Islet precursor cell (in vitro differentiated cells): ENCODE measurements at regions not wholly inside any gene's neighbourhood (a gene's known extent, or its start where the extent isn't known, plus 50 kb on each side); places are given as distances from the start of the nearest gene placed in this dataset.
"Not testable (repeated sequence)": the region's sequence is repeated elsewhere in the genome, so short reads cannot be mapped to it uniquely, and the experiment has no call there.

Source experiments
- DNase-seq: peaks from one replicate; pipeline ENCODE4 v3.0.0-alpha.2; 2018

GRCh38 chr5:83001796-83002381, 75.3 kb downstream of the TMEM167A start:
- no peak for DNase-seq

- DNase-seq, result peak; percentile 68
Measured at GRCh38 chr5:83000922-83001321, 76.3 kb downstream of the TMEM167A start.

GRCh38 chr5:83000428-83000827, 76.8 kb downstream of the TMEM167A start:
- no peak for DNase-seq

DNA sequence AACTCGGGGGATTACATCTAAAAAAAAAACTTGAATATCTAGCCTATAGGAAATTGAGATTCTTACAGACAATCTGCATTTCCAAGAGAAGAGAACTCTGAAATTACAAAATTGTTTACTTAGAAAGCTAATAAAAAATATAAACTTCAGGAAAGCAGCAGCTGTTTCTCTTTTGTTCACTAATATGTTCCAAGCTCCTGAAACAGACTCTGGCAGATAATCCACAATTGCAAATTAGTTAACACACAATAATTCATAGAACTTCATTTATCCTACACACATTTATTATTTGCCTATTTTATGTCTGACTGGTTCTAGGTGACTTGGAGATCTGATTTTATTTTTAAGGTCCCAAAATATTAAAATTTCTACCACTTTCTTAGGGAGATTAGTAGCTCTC, 83.8 kb downstream of the TMEM167A start:
- no peak for DNase-seq

DNA sequence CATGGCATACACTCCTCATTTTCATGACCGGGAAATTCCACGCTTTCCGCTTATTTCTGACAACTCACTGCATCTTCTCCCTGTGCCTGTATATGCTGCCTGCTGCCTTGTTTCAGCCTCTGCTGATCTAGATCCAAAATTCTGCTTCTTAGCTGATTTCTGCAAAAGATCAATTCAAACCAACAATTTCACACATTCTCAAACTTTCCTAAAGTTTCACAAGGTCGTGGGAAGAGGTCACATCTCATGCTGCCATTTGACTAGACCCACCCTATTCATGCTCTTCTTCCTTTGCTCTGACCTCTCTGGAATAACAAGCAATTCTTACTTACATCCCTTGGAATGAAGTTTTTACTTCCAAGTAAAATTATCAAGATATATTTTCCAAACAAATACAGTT, 84.5 kb downstream of the TMEM167A start:
- DNase-seq, result no peak

GRCh38 chr5:82991678-82992323, 85.4 kb downstream of the TMEM167A start:
- DNase-seq, result no peak

- DNase-seq, result peak; percentile 62
Measured at GRCh38 chr5:82991059-82991458, 86.1 kb downstream of the TMEM167A start.

- no peak for DNase-seq
Measured at GRCh38 chr5:82987188-82987587, 90.0 kb downstream of the TMEM167A start.

GRCh38 chr5:82986404-82986803, 90.8 kb downstream of the TMEM167A start:
- DNase-seq, result no peak

- no peak for DNase-seq
Measured at GRCh38 chr5:82985763-82986162, 91.4 kb downstream of the TMEM167A start.

DNA sequence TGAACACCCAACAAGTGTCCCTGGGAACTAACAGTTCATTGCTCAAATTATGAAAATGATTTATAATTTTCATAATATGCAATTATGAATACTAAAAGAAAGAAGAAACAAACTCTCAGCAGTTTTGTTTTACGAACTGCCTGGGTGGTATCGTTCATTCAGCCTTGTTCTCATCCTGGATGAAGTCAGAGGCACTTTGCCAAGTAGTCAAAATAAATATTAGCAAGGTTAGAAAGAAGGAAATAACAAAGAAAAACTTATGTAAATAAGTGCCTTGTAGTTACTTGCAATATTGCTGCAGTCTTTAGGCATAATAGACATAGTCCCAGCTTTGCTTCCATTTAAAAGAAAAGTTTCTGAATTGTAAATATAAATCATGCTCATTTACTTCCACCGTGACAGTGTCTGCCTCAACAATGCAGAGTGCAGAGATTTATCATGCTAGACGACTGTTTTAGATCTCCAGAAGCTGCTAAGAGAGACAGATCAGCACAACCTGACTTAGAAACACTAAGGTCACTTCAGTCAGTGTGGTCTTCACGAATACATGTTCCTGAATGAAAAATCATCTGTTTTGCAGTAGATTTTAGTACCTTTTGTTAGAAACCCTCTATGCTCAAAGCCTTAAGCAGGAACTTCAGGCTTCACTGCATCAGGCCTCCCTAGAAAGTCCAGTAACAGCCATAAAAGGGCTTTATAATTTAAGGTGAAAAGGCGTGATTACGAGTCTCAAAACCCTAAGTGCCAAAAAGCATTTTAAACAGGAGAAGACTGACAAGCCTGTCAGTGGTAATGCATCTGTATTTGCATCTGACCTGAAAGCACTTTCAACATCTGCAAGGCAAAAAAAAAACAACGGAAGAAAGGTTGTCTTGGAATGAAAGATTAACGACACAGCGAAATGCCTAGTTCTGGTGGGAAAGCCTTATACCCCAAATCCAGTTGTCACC, 92.1 kb downstream of the TMEM167A start:
- no peak for DNase-seq

DNA sequence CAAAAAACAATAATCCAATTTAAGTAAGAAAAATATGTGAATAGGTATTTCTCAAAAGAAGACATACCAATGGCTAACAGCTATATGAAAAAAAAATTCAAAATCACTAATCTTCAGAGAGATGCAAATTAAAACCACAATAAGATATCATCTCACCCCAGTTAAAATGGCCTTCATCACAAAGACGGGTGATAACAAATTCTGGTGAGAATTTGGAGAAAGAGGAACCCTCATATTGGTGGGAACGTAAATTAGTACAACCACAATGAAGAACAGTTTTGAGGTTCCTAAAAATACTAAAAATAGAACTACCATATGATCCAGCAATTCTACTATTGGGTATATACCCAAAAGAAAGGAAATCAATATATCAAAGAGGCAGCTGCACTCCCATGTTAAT, 94.3 kb downstream of the TMEM167A start:
- no peak for DNase-seq

DNA sequence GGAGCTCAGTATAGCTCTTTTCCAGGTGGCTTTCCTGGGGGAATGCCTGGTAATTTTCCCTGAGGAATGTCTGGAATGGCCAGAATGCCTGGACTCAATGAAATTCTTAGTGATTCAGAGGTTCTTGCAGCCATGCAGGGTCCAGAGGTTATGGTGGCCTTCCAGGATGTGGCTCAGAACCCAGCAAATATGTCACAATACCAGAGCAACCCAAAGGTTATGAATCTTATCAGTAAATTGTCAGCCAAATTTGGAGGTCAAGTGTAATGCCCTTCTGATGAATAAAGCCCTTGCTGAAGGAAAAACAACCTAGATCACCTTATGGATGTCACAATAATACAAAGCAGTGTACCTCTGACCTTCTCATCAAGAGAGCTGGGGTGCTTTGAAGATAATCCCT, 100.3 kb downstream of the TMEM167A start:
- peak; percentile 83 for DNase-seq

GRCh38 chr5:82975812-82976211, 101.4 kb downstream of the TMEM167A start:
- DNase-seq, result peak; percentile 77

GRCh38 chr5:82975396-82975795, 101.8 kb downstream of the TMEM167A start:
- no peak for DNase-seq

GRCh38 chr5:82974346-82974745, 102.8 kb downstream of the TMEM167A start:
- DNase-seq, result not testable (repeated sequence)

DNA sequence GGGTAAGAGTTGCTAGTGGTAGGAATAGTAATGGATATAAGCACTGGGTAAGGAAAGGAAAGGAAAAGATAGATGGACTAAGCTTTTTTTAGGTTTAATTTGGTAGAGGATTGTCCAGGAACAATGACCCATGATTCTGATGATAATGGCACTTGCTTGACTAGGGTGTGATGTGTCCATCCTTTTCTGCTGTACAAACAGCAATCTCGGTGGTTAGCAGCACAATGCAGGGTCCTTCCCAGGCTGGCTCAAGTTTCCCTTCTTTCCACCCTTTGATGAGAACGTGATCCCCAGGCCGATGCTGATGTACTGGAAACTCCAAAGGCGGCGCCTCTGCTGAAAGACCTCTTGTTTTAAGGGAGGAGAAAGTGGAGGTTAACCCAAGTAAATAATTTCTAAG, 105.3 kb downstream of the TMEM167A start:
- no peak for DNase-seq

GRCh38 chr5:82971034-82971806, 106.0 kb downstream of the TMEM167A start:
- DNase-seq, result not testable (repeated sequence)

DNA sequence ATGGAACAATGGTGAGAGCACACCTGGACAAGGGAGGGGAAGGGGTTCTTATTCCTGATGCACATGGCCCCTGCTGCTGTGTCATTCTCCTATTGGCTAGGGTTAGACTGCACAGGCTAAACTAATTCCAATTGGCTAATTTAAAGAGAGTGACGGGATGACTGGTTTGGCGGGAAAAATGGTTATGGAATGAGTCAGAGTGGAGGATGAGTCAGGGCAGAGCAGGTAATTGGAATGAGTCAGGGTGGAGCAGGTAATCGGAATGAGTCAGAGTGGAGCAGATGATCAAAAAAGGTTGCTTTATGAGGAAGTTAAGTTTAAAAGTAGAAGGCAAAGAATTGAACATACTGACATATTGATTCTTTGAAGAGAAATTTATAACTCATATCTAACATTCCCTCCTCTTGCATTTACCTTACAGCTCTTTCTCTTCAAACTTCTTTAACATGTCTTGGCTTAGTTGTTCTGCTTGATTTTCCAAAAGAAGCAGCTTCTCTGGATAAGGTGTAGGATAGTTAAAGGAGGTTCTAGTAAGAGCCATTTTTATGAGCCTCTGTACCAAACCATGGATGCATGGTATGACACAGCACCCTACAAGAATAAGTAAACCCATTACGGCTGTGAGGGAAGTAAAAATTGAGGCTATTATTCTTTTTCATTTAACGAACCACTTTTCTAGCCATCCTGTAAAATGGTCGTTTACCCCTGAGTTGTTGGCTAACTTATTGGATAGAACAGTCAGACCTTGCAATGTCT, 107.8 kb downstream of the TMEM167A start:
- DNase-seq, result peak; percentile 86

DNA sequence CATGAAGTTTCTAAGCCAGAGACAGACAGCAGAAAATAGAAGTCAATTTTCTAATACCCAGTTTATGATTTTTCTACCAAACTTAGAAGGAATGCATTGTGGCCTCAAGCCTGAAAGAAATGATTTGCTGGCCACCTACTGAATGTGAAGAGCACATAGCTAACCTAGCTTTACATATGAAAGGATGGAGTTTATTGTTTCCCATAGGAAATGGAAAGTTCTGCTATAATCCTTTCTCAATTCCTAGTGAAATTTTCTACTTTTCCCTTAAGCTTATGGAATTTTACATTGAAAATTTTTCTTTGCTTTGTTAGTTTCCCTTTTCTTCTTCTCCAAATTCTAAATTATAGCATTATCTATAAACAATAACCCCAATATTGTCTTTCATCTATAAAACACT, 110.1 kb downstream of the TMEM167A start:
- no peak for DNase-seq

DNA sequence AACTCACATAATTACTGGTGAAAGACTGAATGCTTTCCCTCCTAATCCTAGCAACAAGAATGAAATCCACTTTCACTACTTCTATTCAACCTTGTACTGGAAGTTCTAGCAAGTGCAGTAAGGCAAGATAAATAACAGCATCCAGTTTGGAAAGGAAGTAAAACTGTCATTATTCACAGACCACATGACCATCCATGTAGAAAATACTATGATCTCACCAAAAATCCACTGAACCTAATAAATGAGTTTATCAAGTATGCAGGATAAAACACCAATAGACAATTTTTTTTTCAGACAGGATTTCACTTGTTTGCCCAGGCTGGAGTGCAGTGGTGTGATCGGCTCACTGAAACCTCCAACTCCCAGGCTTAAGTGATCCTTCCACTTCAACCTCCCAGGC, 117.7 kb downstream of the TMEM167A start:
- no peak for DNase-seq

DNA sequence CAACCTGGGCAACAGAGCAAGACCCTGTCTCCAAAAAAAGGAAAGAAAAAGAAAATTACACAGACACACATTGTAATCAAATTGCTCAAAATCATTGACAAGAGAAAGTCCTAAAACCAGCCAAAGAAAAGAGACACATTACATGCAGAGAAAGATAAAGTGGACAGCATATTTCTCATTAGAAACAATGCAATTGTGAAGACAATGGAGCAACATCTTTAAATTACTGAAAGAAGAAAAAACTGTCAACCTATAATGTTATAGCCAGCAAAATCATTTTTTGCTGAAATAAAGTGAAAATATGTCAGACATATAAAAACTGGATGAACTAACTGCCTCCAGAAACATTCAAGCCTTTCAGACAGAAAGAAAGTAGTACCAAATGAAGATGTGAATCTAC, 120.6 kb downstream of the TMEM167A start:
- no peak for DNase-seq
